SK-N-SH (cell line): ENCODE measurements at regions not wholly inside any gene's neighbourhood (a gene's known extent, or its start where the extent isn't known, plus 50 kb on each side); places are given as distances from the start of the nearest gene placed in this dataset.
A peak's percentile ranks its signal among the peaks of the same experiment; 100 is the strongest.

ENCODE experiments used
- CTCF ChIA-PET: fragments of 300-600, 350-600 bp; formaldehyde crosslinking; extraction: SDS; loops from one replicate; lab custom pipeline; 2021; lab: Yijun Ruan, JAX
- POLR2A ChIA-PET: fragments of 350-600 bp; sonication (Branson Sonifier 250); formaldehyde crosslinking; extraction: SDS; loops from one replicate; lab custom pipeline; 2020; ENCODE audit warnings: antibody characterized with exemption, inconsistent platforms; lab: Yijun Ruan, JAX
- DNase-seq: peaks from one replicate; pipeline ENCODE4 v3.0.0; 2012
- H2AFZ ChIP-seq: fragments of 200-600 bp; sonication (generic); 2 replicates; pipeline ENCODE4 v1.8.1; 2016; ENCODE audit warnings: antibody characterized with exemption, mild to moderate bottlenecking, low read depth
- H3F3A ChIP-seq: fragments of 200-600 bp; sonication (generic); replicated peaks from 2 replicates; pipeline ENCODE3; 2016; ENCODE audit warnings: antibody characterized with exemption, mild to moderate bottlenecking; ENCODE audit not compliant: insufficient read depth
- H3K27ac ChIP-seq, 2 experiments: fragments of 200-500 bp in 1 of 2; fragments of 200-600 bp in 1 of 2; sonication (Bioruptor generic) in 1 of 2; sonication (generic), shearing (Covaris generic) in 1 of 2; 2 replicates each; pipeline versions ENCODE4 v1.5.1 to v1.6.1; 2014 to 2016; ENCODE audit warnings: low read depth in 2 of 2, inconsistent platforms in 1 of 2, low read length in 1 of 2, mild to moderate bottlenecking in 1 of 2, mixed read lengths in 1 of 2
- H3K27me3 ChIP-seq: fragments of 200-600 bp; sonication (generic), shearing (Covaris generic); 2 replicates; pipeline ENCODE4 v1.6.1; 2016; ENCODE audit warnings: mixed run types; ENCODE audit not compliant: insufficient read depth
- H3K36me3 ChIP-seq, 2 experiments: fragments of 200-500 bp in 1 of 2; fragments of 200-600 bp in 1 of 2; sonication (Bioruptor generic) in 1 of 2; sonication (generic) in 1 of 2; replicated peaks in 1 of 2; 2 replicates each; pipeline versions ENCODE3 to v1.5.1; 2014 to 2016; ENCODE audit warnings: low read length in 1 of 2, mild to moderate bottlenecking in 1 of 2; ENCODE audit not compliant: insufficient read depth in 2 of 2, control insufficient read depth in 1 of 2
- H3K4me1 ChIP-seq, 2 experiments: fragments of 200-500 bp in 1 of 2; fragments of 200-600 bp in 1 of 2; sonication (Bioruptor generic) in 1 of 2; sonication (generic), shearing (Covaris generic) in 1 of 2; 2 replicates each; pipeline versions ENCODE4 v1.5.1 to v1.6.1; 2014 to 2016; ENCODE audit warnings: low read depth in 1 of 2, low read length in 1 of 2, mixed run types in 1 of 2; ENCODE audit not compliant: insufficient read depth in 2 of 2, control insufficient read depth in 1 of 2
- H3K4me2 ChIP-seq: fragments of 200-600 bp; sonication (generic), shearing (Covaris generic); 2 replicates; pipeline ENCODE4 v1.6.1; 2017; ENCODE audit warnings: mixed run types
- H3K4me3 ChIP-seq, 2 experiments: fragments of 200-500 bp in 1 of 2; fragments of 200-600 bp in 1 of 2; sonication (Bioruptor generic) in 1 of 2; sonication (generic), shearing (Covaris generic) in 1 of 2; 2 replicates each; pipeline versions ENCODE4 v1.5.1 to v1.8.1; 2014 to 2016; ENCODE audit warnings: low read depth in 2 of 2, inconsistent platforms in 1 of 2, low read length in 1 of 2, mild to moderate bottlenecking in 1 of 2, mixed read lengths in 1 of 2, moderate library complexity in 1 of 2
- H3K79me2 ChIP-seq: fragments of 200-600 bp; sonication (generic); 2 replicates; pipeline ENCODE4 v1.8.1; 2017; ENCODE audit warnings: mild to moderate bottlenecking; ENCODE audit not compliant: insufficient read depth
- H3K9ac ChIP-seq: fragments of 200-600 bp; sonication (generic); 2 replicates; pipeline ENCODE4 v1.6.1; 2017; ENCODE audit warnings: mixed run types
- H3K9me2 ChIP-seq: fragments of 200-600 bp; sonication (generic); 2 replicates; pipeline ENCODE4 v1.6.1; 2017; ENCODE audit warnings: mixed run types
- H3K9me3 ChIP-seq: fragments of 200-600 bp; sonication (generic); 2 replicates; pipeline ENCODE4 v1.6.1; 2017; ENCODE audit warnings: mixed run types, mild to moderate bottlenecking, moderate library complexity
- H4K20me1 ChIP-seq: fragments of 200-600 bp; sonication (generic); 2 replicates; pipeline ENCODE4 v1.6.1; 2017; ENCODE audit warnings: mild to moderate bottlenecking, mixed run types; ENCODE audit not compliant: insufficient read depth
- CTCF ChIP-seq: fragments of 200-600 bp; sonication (generic); IDR thresholded peaks from 2 replicates; pipeline ENCODE4 v1.6.1; 2017; ENCODE audit warnings: antibody characterized with exemption, mild to moderate bottlenecking, moderate library complexity
- ELF1 ChIP-seq: IDR thresholded peaks from 2 replicates; pipeline ENCODE4 v1.4.0; 2012
- EP300 ChIP-seq, 2 experiments: IDR thresholded peaks; 2 replicates each; pipeline versions ENCODE4 v1.4.0 to v1.6.1; 2012; ENCODE audit warnings: borderline replicate concordance in 1 of 2, low read depth in 1 of 2, low read length in 1 of 2
- EZH2phosphoT487 ChIP-seq: fragments of 200-600 bp; sonication (generic); IDR thresholded peaks from 2 replicates; pipeline ENCODE4 v1.6.1; 2017; ENCODE audit warnings: low read depth, mixed run types, mild to moderate bottlenecking, antibody characterized with exemption, moderate library complexity, borderline replicate concordance
- FOSL2 ChIP-seq: IDR thresholded peaks from 2 replicates; pipeline ENCODE4 v1.4.0; 2012; ENCODE audit warnings: low read depth, mild to moderate bottlenecking, moderate library complexity, borderline replicate concordance
- GATA2 ChIP-seq: sonication (generic); formaldehyde crosslinking; IDR thresholded peaks from 2 replicates; pipeline ENCODE4 v1.5.0; 2020; ENCODE audit warnings: mild to moderate bottlenecking, missing genetic modification reagents
- MEF2A ChIP-seq: IDR thresholded peaks from 2 replicates; pipeline ENCODE4 v1.4.0; 2012; ENCODE audit warnings: low read depth, borderline replicate concordance
- NFIC ChIP-seq: IDR thresholded peaks from 2 replicates; pipeline ENCODE4 v1.4.0; 2012; ENCODE audit warnings: borderline replicate concordance
- POLR2AphosphoS5 ChIP-seq: IDR thresholded peaks from 2 replicates; pipeline ENCODE4 v1.6.1; 2012; ENCODE audit warnings: low read depth, low read length
- RAD21 ChIP-seq: IDR thresholded peaks from 2 replicates; pipeline ENCODE4 v1.6.1; 2012; ENCODE audit warnings: mild to moderate bottlenecking, low read length
- RCOR1 ChIP-seq: fragments of 150-350 bp; IDR thresholded peaks from 2 replicates; pipeline ENCODE4 v1.6.1; 2017; ENCODE audit warnings: antibody characterized with exemption, low read length
- REST ChIP-seq: IDR thresholded peaks from 2 replicates; pipeline ENCODE4 v1.6.1; 2012; ENCODE audit warnings: mild to moderate bottlenecking, low read depth, low read length, moderate library complexity
- RFX5 ChIP-seq: IDR thresholded peaks from 2 replicates; pipeline ENCODE4 v1.6.1; 2012; ENCODE audit warnings: mild to moderate bottlenecking, improper control_type of control experiment, low read length
- RXRA ChIP-seq: IDR thresholded peaks from 2 replicates; pipeline ENCODE4 v1.4.0; 2012; ENCODE audit warnings: low read depth, mild to moderate bottlenecking, borderline replicate concordance
- SIN3A ChIP-seq: IDR thresholded peaks from 2 replicates; pipeline ENCODE4 v1.6.1; 2012; ENCODE audit warnings: low read depth, mild to moderate bottlenecking, low read length, moderate library complexity, borderline replicate concordance
- SMC3 ChIP-seq: IDR thresholded peaks from 2 replicates; pipeline ENCODE4 v1.6.1; 2012; ENCODE audit warnings: low read depth, low read length, improper control_type of control experiment
- TAF1 ChIP-seq: IDR thresholded peaks from 2 replicates; pipeline ENCODE4 v1.6.1; 2012; ENCODE audit warnings: low read depth, mild to moderate bottlenecking, low read length, moderate library complexity, borderline replicate concordance
- TCF12 ChIP-seq: IDR thresholded peaks from 2 replicates; pipeline ENCODE4 v1.4.0; 2012
- USF1 ChIP-seq: IDR thresholded peaks from 2 replicates; pipeline ENCODE4 v1.4.0; 2012; ENCODE audit warnings: low read depth, borderline replicate concordance
- YY1 ChIP-seq: IDR thresholded peaks from 2 replicates; pipeline ENCODE4 v1.4.0; 2012; ENCODE audit warnings: low read depth, mild to moderate bottlenecking
- ZBTB33 ChIP-seq: IDR thresholded peaks from 2 replicates; pipeline ENCODE4 v1.4.0; 2012; ENCODE audit warnings: low read depth, borderline replicate concordance
- WGBS: methylation state at CpG from one replicate; pipeline ENCODE4 v1.1.6; 2017; ENCODE audit warnings: low lambda C conversion rate; 5-methylcytosine and 5-hydroxymethylcytosine counted together

- TF ChIP-seq EZH2phosphoT487 (no peak), SMC3 (no peak), SIN3A (no peak), GATA2 (CRISPR knock-in tag) (no peak), CTCF (no peak), YY1 (no peak), NFIC (no peak), USF1 (no peak)
Observed at GRCh38 chr5:39726467-39726866, 301.7 kb upstream of the DAB2 start (continued).

- Histone ChIP-seq H4K20me1 (no peaks in the 10 kb centered on the region), H3K9me3 (no peaks in the 10 kb centered on the region), H3K4me3 (no peak overlapping the region), H3K9ac (no peak overlapping the region)
- WGBS = 23% methylated on average over 12 of the region's 30 CpGs
- TF ChIP-seq TCF12 (no peak), POLR2AphosphoS5 (no peak), REST (no peak), RCOR1 (no peak), EZH2phosphoT487 (no peak), NFIC (no peak), FOSL2 (no peak), RAD21 (no peak), TAF1 (no peak), MEF2A (no peak), ELF1 (no peak), YY1 (no peak), ZBTB33 (no peak), RFX5 (no peak), EP300 (IDR thresholded peaks at IDR 0.05; ENCODE audit: borderline replicate concordance in 1 of 2, low read depth in 1 of 2, low read length in 1 of 2) (no peak), RXRA (no peak)
- TF ChIP-seq, all 33 proteins: peak for 0
- H3K4me1 ChIP-seq = no peaks in the 10 kb centered on the region
- no peaks in the 10 kb centered on the region for H3K79me2 ChIP-seq
- DNase-seq = peak; percentile 4
- no peaks in the 10 kb centered on the region; the same call in 1 of the 2 replicates for H3K9me2 ChIP-seq
- H3K27ac ChIP-seq = no peak overlapping the region
- H3K27me3 ChIP-seq = no peaks in the 10 kb centered on the region; the same call in 1 of the 2 replicates
- H3K4me2 ChIP-seq = no peak overlapping the region
- no peaks in the 10 kb centered on the region for H3F3A ChIP-seq
- ChIA-PET POLR2A (no interaction called here), CTCF (no interaction called here)
- H3K36me3 ChIP-seq = no peaks in the 10 kb centered on the region
- H2AFZ ChIP-seq = no peak overlapping the region
Observed at GRCh38 chr5:39721394-39721793, 296.6 kb upstream of the DAB2 start.
